H1 (cell line): ENCODE measurements at regions not wholly inside any gene's neighbourhood (a gene's known extent, or its start where the extent isn't known, plus 50 kb on each side); places are given as distances from the start of the nearest gene placed in this dataset.
A peak's percentile ranks its signal among the peaks of the same experiment; 100 is the strongest.

ENCODE experiments used
- CTCF ChIA-PET: fragments of 300-600 bp; sonication (Branson Sonifier 250); formaldehyde crosslinking; loops from one replicate; lab custom pipeline; 2021; ENCODE audit not compliant: partially characterized antibody; lab: Charles Lee
- POLR2A ChIA-PET: fragments of 300-600 bp; sonication (Branson Sonifier 250); formaldehyde crosslinking; loops from one replicate; lab custom pipeline; 2021; ENCODE audit warnings: inconsistent platforms; ENCODE audit not compliant: partially characterized antibody; lab: Charles Lee
- DNase-seq, 2 experiments: peaks; one replicate each; pipeline versions ENCODE4 v3.0.0 to v3.0.0-alpha.2; 2010 to 2022; ENCODE audit warnings: low spot score in 2 of 2, low read depth in 1 of 2, mixed read lengths in 1 of 2
- FAIRE-seq: peaks from 2 replicates; lab custom pipeline; 2011; peaks lifted over from hg19 to GRCh38; lab: Jason Lieb, UNC
- H2AFZ ChIP-seq: 2 replicates; pipeline ENCODE4 v1.8.1; 2012; ENCODE audit warnings: low read length, inconsistent platforms
- H2AK5ac ChIP-seq: 2 replicates; pipeline ENCODE4 v1.6.1; 2013; ENCODE audit warnings: low read depth, low read length
- H2BK120ac ChIP-seq: replicated peaks from 2 replicates; pipeline ENCODE3; 2013; ENCODE audit warnings: low read depth, low read length, inconsistent platforms
- H2BK12ac ChIP-seq: 2 replicates; pipeline ENCODE4 v1.6.1; 2013; ENCODE audit warnings: low read depth, low read length
- H2BK15ac ChIP-seq: 2 replicates; pipeline ENCODE4 v1.6.1; 2013; ENCODE audit warnings: low read length
- H2BK20ac ChIP-seq: 2 replicates; pipeline ENCODE4 v1.6.1; 2013; ENCODE audit warnings: low read length
- H2BK5ac ChIP-seq: 2 replicates; pipeline ENCODE4 v1.6.1; 2013; ENCODE audit warnings: low read depth, low read length
- H3K14ac ChIP-seq: 2 replicates; pipeline ENCODE4 v1.6.1; 2013; ENCODE audit warnings: inconsistent platforms; ENCODE audit not compliant: insufficient read length
- H3K18ac ChIP-seq: 2 replicates; pipeline ENCODE4 v1.6.1; 2013; ENCODE audit warnings: low read length; ENCODE audit errors: extremely low read depth
- H3K23ac ChIP-seq: 2 replicates; pipeline ENCODE4 v1.6.1; 2013; ENCODE audit warnings: inconsistent platforms; ENCODE audit not compliant: insufficient read length
- H3K23me2 ChIP-seq: 2 replicates; pipeline ENCODE4 v1.6.1; 2013; ENCODE audit warnings: low read depth, low read length
- H3K27ac ChIP-seq: 2 replicates; pipeline ENCODE4 v1.6.1; 2011; ENCODE audit warnings: low read depth, low read length, inconsistent platforms
- H3K27me3 ChIP-seq, 4 experiments: replicated peaks in 1 of 4; 1 replicate in 1 of 4; 2 replicates in 3 of 4; pipeline versions ENCODE4 v1.6.1 to v1.8.1; 2011 to 2013; ENCODE audit warnings: low read length in 3 of 4, mild to moderate bottlenecking in 3 of 4, inconsistent platforms in 2 of 4, mixed read lengths in 2 of 4, moderate library complexity in 1 of 4; ENCODE audit not compliant: control insufficient read depth in 3 of 4, insufficient read depth in 3 of 4; ENCODE audit errors: extremely low read depth in 1 of 4
- H3K36me3 ChIP-seq, 4 experiments: 2 replicates each; pipeline versions ENCODE4 v1.6.1 to v1.8.1; 2011 to 2013; ENCODE audit warnings: mild to moderate bottlenecking in 4 of 4, low read length in 3 of 4, moderate library complexity in 2 of 4, control low read depth in 1 of 4, inconsistent platforms in 1 of 4; ENCODE audit not compliant: insufficient read depth in 4 of 4, control insufficient read depth in 2 of 4
- H3K4ac ChIP-seq: replicated peaks from 2 replicates; pipeline ENCODE3; 2013; ENCODE audit warnings: low read length, low read depth, mixed read lengths, inconsistent platforms; ENCODE audit not compliant: insufficient read length
- H3K4me1 ChIP-seq, 4 experiments: replicated peaks in 1 of 4; 1 replicate in 1 of 4; 2 replicates in 3 of 4; pipeline versions ENCODE4 v1.6.1 to v1.8.1; 2011 to 2013; ENCODE audit warnings: low read length in 3 of 4, inconsistent platforms in 2 of 4, mixed read lengths in 1 of 4; ENCODE audit not compliant: insufficient read depth in 4 of 4, control insufficient read depth in 3 of 4
- H3K4me2 ChIP-seq, 2 experiments: 2 replicates each; pipeline versions ENCODE4 v1.6.1 to v1.8.1; 2011 to 2013; ENCODE audit warnings: low read depth in 2 of 2, low read length in 2 of 2, control low read depth in 1 of 2, inconsistent platforms in 1 of 2, mild to moderate bottlenecking in 1 of 2; ENCODE audit not compliant: insufficient read depth in 1 of 2
- H3K4me3 ChIP-seq, 4 experiments: fragments of 200-600, 300-600 bp in 1 of 4; sonication (generic), shearing (Covaris generic), sonication (Bioruptor Twin) in 1 of 4; 2 replicates each; pipeline versions ENCODE4 v1.5.1 to v1.8.1; 2011 to 2016; ENCODE audit warnings: low read length in 4 of 4, low read depth in 3 of 4, control low read depth in 2 of 4, inconsistent platforms in 2 of 4, mild to moderate bottlenecking in 2 of 4, mixed read lengths in 1 of 4, moderate library complexity in 1 of 4; ENCODE audit not compliant: insufficient read depth in 2 of 4; ENCODE audit errors: extremely low read depth in 1 of 4
- H3K56ac ChIP-seq: replicated peaks from 2 replicates; pipeline ENCODE3; 2013; ENCODE audit warnings: low read depth, mild to moderate bottlenecking, mixed read lengths, low read length, inconsistent platforms; ENCODE audit not compliant: insufficient read length
- H3K79me1 ChIP-seq: 2 replicates; pipeline ENCODE4 v1.6.1; 2013; ENCODE audit warnings: low read depth, low read length, control low read depth
- H3K79me2 ChIP-seq, 2 experiments: 2 replicates each; pipeline versions ENCODE4 v1.6.1 to v1.8.1; 2012 to 2013; ENCODE audit warnings: low read length in 2 of 2, mild to moderate bottlenecking in 2 of 2, inconsistent platforms in 1 of 2; ENCODE audit not compliant: insufficient read depth in 2 of 2, control insufficient read depth in 1 of 2
- H3K9ac ChIP-seq, 4 experiments: replicated peaks in 1 of 4; 1 replicate in 1 of 4; 2 replicates in 3 of 4; pipeline versions ENCODE4 v1.6.1 to v1.8.1; 2011 to 2013; ENCODE audit warnings: low read depth in 3 of 4, low read length in 3 of 4, control low read depth in 2 of 4, mild to moderate bottlenecking in 2 of 4, moderate library complexity in 2 of 4, inconsistent platforms in 1 of 4; ENCODE audit errors: extremely low read depth in 1 of 4
- H3K9me3 ChIP-seq, 2 experiments: 2 replicates each; pipeline versions ENCODE4 v1.6.1 to v1.8.1; 2012 to 2013; ENCODE audit warnings: mild to moderate bottlenecking in 2 of 2, moderate library complexity in 2 of 2, control low read depth in 1 of 2, inconsistent platforms in 1 of 2, low read depth in 1 of 2, low read length in 1 of 2, mixed read lengths in 1 of 2; ENCODE audit not compliant: insufficient read depth in 2 of 2
- H4K20me1 ChIP-seq, 2 experiments: replicated peaks in 1 of 2; 2 replicates each; pipeline versions ENCODE3 to v1.8.1; 2011 to 2013; ENCODE audit warnings: inconsistent platforms in 2 of 2, low read length in 2 of 2, mild to moderate bottlenecking in 1 of 2; ENCODE audit not compliant: insufficient read depth in 2 of 2, control insufficient read depth in 1 of 2
- H4K5ac ChIP-seq: 2 replicates; pipeline ENCODE4 v1.6.1; 2013; ENCODE audit warnings: low read length, low read depth, mixed read lengths, inconsistent platforms; ENCODE audit not compliant: insufficient read length
- H4K8ac ChIP-seq: 2 replicates; pipeline ENCODE4 v1.8.0; 2013; ENCODE audit warnings: mild to moderate bottlenecking, moderate library complexity, low read length, inconsistent platforms; ENCODE audit not compliant: insufficient read depth; ENCODE audit errors: extremely low read depth
- H4K91ac ChIP-seq: replicated peaks from 2 replicates; pipeline ENCODE3; 2013; ENCODE audit warnings: low read length, mixed read lengths, inconsistent platforms; ENCODE audit not compliant: insufficient read length
- EP300 ChIP-seq, 2 experiments: IDR thresholded peaks; 1 replicate in 1 of 2; 2 replicates in 1 of 2; pipeline ENCODE4 v1.6.1; 2011 to 2012; ENCODE audit warnings: low read depth in 2 of 2, low read length in 2 of 2, mild to moderate bottlenecking in 2 of 2, borderline replicate concordance in 1 of 2, inconsistent platforms in 1 of 2, moderate library complexity in 1 of 2
- EZH2 ChIP-seq: fragments of 200-600 bp; sonication (generic); IDR thresholded peaks from 2 replicates; pipeline ENCODE4 v1.7.1; 2012; ENCODE audit warnings: low read depth, mild to moderate bottlenecking, moderate library complexity, low read length, inconsistent platforms; ENCODE audit not compliant: severe bottlenecking
- KDM4A ChIP-seq: IDR thresholded peaks from one replicate; pipeline ENCODE4 v1.7.1; 2012; ENCODE audit warnings: low read depth, mild to moderate bottlenecking, moderate library complexity, low read length, inconsistent platforms; ENCODE audit not compliant: severe bottlenecking
- RNF2 ChIP-seq: fragments of 200-900, 300-1000 bp; sonication (generic); IDR thresholded peaks from 2 replicates; pipeline ENCODE4 v1.7.1; 2016; ENCODE audit warnings: borderline replicate concordance, low read depth, mild to moderate bottlenecking, antibody characterized with exemption, low read length; ENCODE audit not compliant: poor library complexity, severe bottlenecking; ENCODE audit errors: missing control alignments
- SP2 ChIP-seq: IDR thresholded peaks from 2 replicates; pipeline ENCODE4 v1.6.1; 2012; ENCODE audit warnings: mild to moderate bottlenecking, low read length, inconsistent platforms
- SP4 ChIP-seq: IDR thresholded peaks from 2 replicates; pipeline ENCODE4 v1.6.1; 2012; ENCODE audit warnings: low read length, inconsistent platforms
- WGBS, 2 experiments: shearing (Covaris generic) in 1 of 2; methylation state at CpG; one replicate each; pipeline versions ENCODE4 v1.1.6 to v1.1.7; 2013 to 2015; ENCODE audit warnings: low lambda C conversion rate in 2 of 2, mixed read lengths in 2 of 2, inconsistent platforms in 1 of 2, low coverage in 1 of 2, missing lambda C conversion rate in 1 of 2; ENCODE audit not compliant: insufficient replicate concordance in 2 of 2, insufficient coverage in 1 of 2, insufficient read length in 1 of 2; ENCODE audit errors: extremely low coverage in 1 of 2, missing lambda C conversion rate in 1 of 2; 5-methylcytosine and 5-hydroxymethylcytosine counted together

- H4K91ac ChIP-seq = no peak overlapping the region
- no peak overlapping the region for H2BK20ac ChIP-seq
- H3K27me3 ChIP-seq = no peaks in the 10 kb centered on the region
- H4K20me1 ChIP-seq = no peaks in the 10 kb centered on the region
- H4K5ac ChIP-seq = no peak overlapping the region
- no peak overlapping the region for H4K8ac ChIP-seq
- H3K4me1 ChIP-seq = no peaks in the 10 kb centered on the region; a peak in 1 of 7 replicates
- H3K14ac ChIP-seq = no peak overlapping the region
- no peak overlapping the region for H3K4me3 ChIP-seq
- no peak overlapping the region for H3K23ac ChIP-seq
- no peak overlapping the region for H3K18ac ChIP-seq
- no peaks in the 10 kb centered on the region for H3K79me1 ChIP-seq
- WGBS, 2 experiments = 61% methylated on average over 3 of the region's 3 CpGs; no CpG with 5 or more reads in 1 of the 2 experiments
- peak overlapping the region; percentile 4 to 13; a peak in 1 of 4 replicates for H3K4me2 ChIP-seq
- H3K9ac ChIP-seq = no peak overlapping the region
- H3K9me3 ChIP-seq = no peaks in the 10 kb centered on the region
- DNase-seq (no peak), FAIRE-seq (no peak)
- no peak overlapping the region for H2BK5ac ChIP-seq
- H3K56ac ChIP-seq = no peak overlapping the region
- peak overlapping the region; percentile 72; the same call in 1 of the 2 replicates for H2AFZ ChIP-seq
- ChIA-PET POLR2A (no interaction called here), CTCF (interaction anchor here (0.6 kb wide), 1 partner anchor 536 kb away, joined by 5 read pairs; no protein-coding TSS in a partner anchor)
- H2BK12ac ChIP-seq = no peak overlapping the region
- no peaks in the 10 kb centered on the region for H3K23me2 ChIP-seq
- H3K36me3 ChIP-seq = no peaks in the 10 kb centered on the region
- no peak overlapping the region for H2BK15ac ChIP-seq
- H3K79me2 ChIP-seq = no peaks in the 10 kb centered on the region
- no peak overlapping the region for H2AK5ac ChIP-seq
- no peak overlapping the region for H3K4ac ChIP-seq
- no peak overlapping the region for H3K27ac ChIP-seq
- no peak overlapping the region for H2BK120ac ChIP-seq
- no peak for TF ChIP-seq KDM4A
- TF ChIP-seq SP2 = no peak
- no peak for TF ChIP-seq EZH2
- TF ChIP-seq EP300 (IDR thresholded peaks at IDR 0.05; ENCODE audit: borderline replicate concordance in 1 of 2, low read depth in 2 of 2, low read length in 2 of 2) = no peak
- no peak for TF ChIP-seq SP4
- TF ChIP-seq RNF2 = no peak
These were observed 324.4 kb downstream of the ADGRL2 start for GRCh38 chr1:82125119-82125518.
